ENCODE measurements at regions not wholly inside any gene's neighbourhood (a gene's known extent, or its start where the extent isn't known, plus 50 kb on each side); places are given as distances from the start of the nearest gene placed in this dataset.

GRCh38 chr9:109599711-109600110, 101.6 kb upstream of the PTPN3 start:
- intact Hi-C loops (cut with DNase I; ENCODE audit: low total_unique reads), result no loop called here
- H3K27me3 ChIP-seq, result no peaks in the 10 kb centered on the region
- H3K27ac ChIP-seq, result no peak overlapping the region
- no peaks in the 10 kb centered on the region for H3K4me1 ChIP-seq
- no peaks in the 10 kb centered on the region for H3K36me3 ChIP-seq
- H3K9me3 ChIP-seq, result no peaks in the 10 kb centered on the region
- no peak overlapping the region for H3K4me3 ChIP-seq
- no peak for DNase-seq
- TF ChIP-seq CTCF (IDR thresholded peaks at IDR 0.05), result no peak
- no peak for TF ChIP-seq POLR2A (IDR thresholded peaks at IDR 0.05)

DNA sequence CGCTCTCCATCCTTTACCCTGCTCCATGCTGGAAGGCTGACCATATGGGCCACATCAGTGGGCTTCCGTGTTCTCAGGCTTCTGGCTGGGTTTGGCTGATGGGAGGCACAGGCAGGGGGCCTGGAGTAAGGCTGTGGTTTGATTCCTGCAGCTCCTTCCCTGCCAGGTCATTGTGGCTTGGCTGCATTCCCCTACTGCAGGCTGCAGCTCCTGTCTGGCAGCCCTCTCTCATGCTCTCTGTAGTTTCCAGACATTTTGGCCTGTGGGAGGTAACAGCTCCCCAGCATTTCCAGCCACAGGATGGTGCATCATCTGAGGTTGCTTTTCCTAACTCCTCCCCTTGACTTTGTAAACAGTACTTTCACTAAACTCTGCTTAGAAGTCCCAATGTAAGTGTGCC, 102.0 kb upstream of the PTPN3 start:
- DNase-seq, result no peak
- no peak overlapping the region for H3K4me3 ChIP-seq
- intact Hi-C loops (cut with DNase I; ENCODE audit: low total_unique reads), result no loop called here
- TF ChIP-seq CTCF (IDR thresholded peaks at IDR 0.05) (no peak), POLR2A (IDR thresholded peaks at IDR 0.05) (no peak)
- H3K36me3 ChIP-seq, result no peaks in the 10 kb centered on the region
- H3K27ac ChIP-seq, result no peak overlapping the region
- H3K9me3 ChIP-seq, result no peaks in the 10 kb centered on the region
- no peaks in the 10 kb centered on the region for H3K4me1 ChIP-seq
- H3K27me3 ChIP-seq, result no peaks in the 10 kb centered on the region

DNA sequence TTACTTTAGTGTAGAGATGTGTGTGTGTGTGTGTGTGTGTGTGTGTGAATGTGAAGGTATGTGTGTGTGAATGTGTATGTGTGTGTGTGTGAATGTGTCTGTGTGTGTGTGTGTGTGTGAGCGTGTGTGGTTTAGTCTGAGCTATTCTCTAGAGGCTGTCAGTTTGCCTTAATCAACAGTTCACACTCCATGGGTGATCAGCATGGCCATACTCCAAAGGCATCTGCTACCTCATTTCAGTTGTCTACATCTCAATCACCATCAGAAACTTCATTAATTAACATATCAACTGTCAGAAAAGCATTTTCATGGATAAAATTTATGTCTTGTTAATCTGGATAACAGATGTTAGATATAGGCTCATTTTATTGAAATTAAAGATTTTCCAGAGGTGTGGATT, 103.1 kb upstream of the PTPN3 start:
- no peak for DNase-seq
- Histone ChIP-seq H3K4me1 (no peaks in the 10 kb centered on the region), H3K36me3 (no peaks in the 10 kb centered on the region), H3K9me3 (no peaks in the 10 kb centered on the region), H3K27me3 (no peaks in the 10 kb centered on the region), H3K4me3 (no peak overlapping the region), H3K27ac (no peak overlapping the region)
- no peak for TF ChIP-seq CTCF (IDR thresholded peaks at IDR 0.05)
- no peak for TF ChIP-seq POLR2A (IDR thresholded peaks at IDR 0.05)
- intact Hi-C loops (cut with DNase I; ENCODE audit: low total_unique reads), result no loop called here

DNA sequence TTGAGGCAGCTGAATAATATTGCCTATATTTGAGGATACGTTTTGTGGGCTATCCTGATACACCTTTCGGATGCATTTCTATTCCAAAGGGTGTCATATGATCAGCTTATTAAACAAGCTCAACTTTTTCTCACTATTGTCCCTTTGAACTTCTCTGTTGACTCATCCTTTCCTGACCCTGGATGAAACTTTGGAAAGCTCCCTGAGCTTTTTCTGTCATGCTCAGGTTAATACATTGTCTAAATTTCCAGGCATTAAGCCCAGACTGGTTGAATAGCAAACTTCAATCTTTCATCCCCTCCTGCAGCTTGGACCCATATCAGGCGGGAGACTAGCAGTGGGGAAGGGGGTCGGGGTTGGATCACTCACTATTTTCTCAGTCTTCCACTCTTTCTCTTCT, 104.9 kb upstream of the PTPN3 start:
- TF ChIP-seq POLR2A (IDR thresholded peaks at IDR 0.05), result no peak
- TF ChIP-seq CTCF (IDR thresholded peaks at IDR 0.05), result no peak
- intact Hi-C loops (cut with DNase I; ENCODE audit: low total_unique reads), result no loop called here
- no peak overlapping the region for H3K27ac ChIP-seq
- H3K4me1 ChIP-seq, result no peaks in the 10 kb centered on the region
- no peaks in the 10 kb centered on the region for H3K9me3 ChIP-seq
- H3K4me3 ChIP-seq, result no peak overlapping the region
- H3K27me3 ChIP-seq, result no peaks in the 10 kb centered on the region
- H3K36me3 ChIP-seq, result no peaks in the 10 kb centered on the region
- DNase-seq, result no peak

DNA sequence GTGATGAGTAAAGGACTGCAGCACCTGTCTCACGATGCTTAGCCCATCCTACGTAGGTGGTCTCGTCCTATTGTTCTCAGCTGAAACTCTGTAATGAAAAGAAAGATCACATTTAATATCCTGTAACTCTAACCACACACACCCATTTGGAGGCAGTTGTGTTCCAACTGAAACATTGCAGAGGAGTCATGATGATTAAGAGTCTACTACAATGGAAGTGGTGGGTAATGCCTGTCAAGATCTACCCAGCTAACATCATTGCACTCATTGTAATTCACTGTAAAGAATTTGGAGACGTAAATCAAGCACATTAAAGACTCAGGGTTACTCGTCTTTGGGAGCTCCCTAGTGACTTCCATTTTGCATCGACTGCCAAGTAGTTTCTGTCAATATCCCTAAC, 106.0 kb upstream of the PTPN3 start:
- Histone ChIP-seq H3K4me1 (no peaks in the 10 kb centered on the region), H3K9me3 (no peaks in the 10 kb centered on the region), H3K4me3 (no peak overlapping the region), H3K36me3 (no peaks in the 10 kb centered on the region), H3K27me3 (no peaks in the 10 kb centered on the region), H3K27ac (no peak overlapping the region)
- no peak for TF ChIP-seq CTCF (IDR thresholded peaks at IDR 0.05)
- TF ChIP-seq POLR2A (IDR thresholded peaks at IDR 0.05), result no peak
- intact Hi-C loops (cut with DNase I; ENCODE audit: low total_unique reads), result no loop called here
- DNase-seq, result no peak
